Activated effector memory CD4-positive, alpha-beta T cell treated with Interleukin-2 at 50 U/mL for 16 hours (primary cell): ENCODE measurements at regions not wholly inside any gene's neighbourhood (a gene's known extent, or its start where the extent isn't known, plus 50 kb on each side); places are given as distances from the start of the nearest gene placed in this dataset.
"Not testable (repeated sequence)": the region's sequence is repeated elsewhere in the genome, so short reads cannot be mapped to it uniquely, and the experiment has no call there.

Source experiments
- DNase-seq: peaks from one replicate; pipeline ENCODE4 v3.0.0-alpha.2; 2020

GRCh38 chr3:101999177-101999779, 150.0 kb downstream of the NFKBIZ start:
- DNase-seq: no peak

GRCh38 chr3:102000620-102001209, 151.4 kb downstream of the NFKBIZ start:
- DNase-seq: no peak

GRCh38 chr3:102002056-102002455, 152.7 kb downstream of the NFKBIZ start:
- DNase-seq: no peak

DNA sequence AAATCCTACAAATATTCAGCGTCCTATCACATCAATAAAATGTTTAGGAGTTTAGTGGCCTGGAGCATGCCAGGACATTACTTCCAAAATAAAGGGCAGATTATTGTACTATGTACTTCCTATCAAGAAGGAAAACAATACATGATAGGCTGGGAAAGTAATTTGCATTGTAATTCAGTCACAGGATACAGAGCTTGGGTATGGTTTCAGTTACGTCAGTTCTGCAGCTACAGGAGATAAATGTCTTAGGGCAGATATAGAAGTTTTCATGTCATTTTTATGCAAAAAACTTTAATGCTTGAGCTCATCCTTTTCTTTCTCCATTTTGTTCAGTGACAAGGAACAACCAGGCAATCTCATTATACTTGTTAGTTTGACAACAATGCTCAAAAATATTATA, 155.2 kb downstream of the NFKBIZ start:
- DNase-seq: no peak

- DNase-seq: no peak
Observed at GRCh38 chr3:102005551-102005950, 156.2 kb downstream of the NFKBIZ start.

- no peak for DNase-seq
Observed at GRCh38 chr3:102006812-102007485, 157.6 kb downstream of the NFKBIZ start.

DNA sequence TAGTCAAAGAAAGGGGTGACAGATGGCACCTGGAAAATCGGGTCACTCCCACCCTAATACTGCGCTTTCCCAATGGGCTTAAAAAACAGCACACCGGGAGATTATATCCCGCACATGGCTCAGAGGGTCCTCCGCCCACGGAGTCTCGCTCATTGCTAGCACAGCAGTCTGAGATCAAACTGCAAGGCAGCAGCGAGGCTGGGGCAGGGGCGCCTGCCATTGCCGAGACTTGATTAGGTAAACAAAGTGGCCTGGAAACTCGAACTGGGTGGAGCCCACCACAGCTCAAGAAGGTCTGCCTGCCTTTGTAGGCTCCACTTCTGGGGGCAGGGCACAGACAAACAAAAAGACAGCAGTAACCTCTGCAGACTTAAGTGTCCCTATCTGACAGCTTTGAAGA, 159.1 kb downstream of the NFKBIZ start:
- DNase-seq: not testable (repeated sequence)

- DNase-seq: no peak
Observed at GRCh38 chr3:102016417-102016816, 167.1 kb downstream of the NFKBIZ start.

DNA sequence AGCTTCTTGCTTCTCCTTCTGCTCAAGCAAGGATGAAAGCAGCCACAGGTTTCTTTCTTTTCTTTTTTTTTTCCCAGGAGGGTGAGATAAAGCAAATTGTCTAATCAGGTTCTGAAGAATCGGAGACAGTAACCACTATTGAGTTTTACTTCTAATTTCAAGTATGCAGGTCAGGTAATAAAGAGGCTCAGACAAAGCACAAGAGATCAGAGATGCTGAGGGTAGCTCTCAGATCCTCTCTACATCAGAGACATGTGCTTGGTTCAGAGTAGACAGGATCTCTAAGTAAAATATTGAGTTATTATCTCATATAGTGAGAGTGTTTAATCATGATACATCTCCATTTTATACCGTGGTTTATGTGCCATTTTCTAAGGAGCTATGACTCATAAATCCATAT, 168.5 kb downstream of the NFKBIZ start:
- DNase-seq: no peak

- no peak for DNase-seq
Observed at GRCh38 chr3:102018551-102018950, 169.2 kb downstream of the NFKBIZ start.

GRCh38 chr3:102020735-102021134, 171.4 kb downstream of the NFKBIZ start:
- no peak for DNase-seq

DNA sequence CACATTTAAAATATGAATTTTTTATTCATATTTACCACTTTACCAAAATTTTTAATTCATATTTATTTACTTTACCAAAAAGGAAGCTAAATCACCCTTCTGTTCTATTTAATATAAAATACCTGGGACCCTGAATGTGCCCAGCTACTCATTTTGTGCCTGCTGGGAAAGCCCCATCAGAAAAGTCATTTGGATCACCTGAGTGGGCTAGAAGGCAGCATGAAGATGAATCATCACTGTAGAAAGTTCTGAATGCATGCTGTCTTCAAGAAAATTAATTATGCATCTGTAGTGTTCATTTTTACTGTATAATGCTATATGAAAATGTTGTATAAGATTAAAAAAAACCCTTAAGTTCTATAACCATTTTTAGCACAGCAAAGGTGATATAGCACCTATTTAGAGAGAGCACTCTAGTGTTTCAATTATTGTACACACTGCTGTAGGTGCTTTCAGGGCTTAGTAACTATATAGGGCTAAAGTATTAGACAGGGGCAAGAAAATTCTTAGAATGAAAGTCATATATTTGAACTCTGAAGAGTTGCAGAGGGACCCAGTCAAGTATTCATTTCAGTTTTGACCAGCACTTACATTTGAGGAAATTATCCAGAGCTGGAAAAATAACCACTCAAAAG, 175.1 kb downstream of the NFKBIZ start:
- DNase-seq: no peak

DNA sequence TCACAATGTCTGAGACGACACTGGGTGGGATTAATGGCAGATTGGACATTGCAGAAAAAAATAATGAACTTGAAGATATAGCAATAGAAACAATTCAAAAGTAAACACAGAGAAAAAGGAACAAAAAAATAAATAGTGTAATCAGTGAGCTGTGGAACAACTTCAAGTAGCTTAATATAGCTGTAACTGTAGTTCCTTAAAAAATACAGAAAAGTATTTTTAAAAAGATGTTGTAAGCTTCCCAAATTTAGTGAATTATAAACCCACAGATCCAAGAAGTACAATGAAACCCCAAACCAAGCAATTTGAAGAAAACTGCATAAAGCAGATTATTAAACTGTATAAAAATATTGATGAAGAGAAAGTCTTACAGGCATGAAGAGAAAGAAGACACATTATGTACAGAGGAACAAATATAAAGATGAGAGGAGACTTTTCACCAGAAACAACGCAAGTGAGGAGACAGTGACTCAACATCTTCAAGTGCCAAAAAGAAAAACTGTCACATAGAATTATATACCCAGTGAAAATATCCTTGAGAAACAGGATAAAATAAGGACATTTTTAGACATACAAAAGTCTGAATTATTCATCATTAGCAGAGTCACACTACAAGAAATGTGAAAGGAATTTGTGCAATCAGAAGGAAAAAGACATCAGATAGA, 176.4 kb downstream of the NFKBIZ start:
- no peak for DNase-seq

GRCh38 chr3:102026656-102027055, 177.3 kb downstream of the NFKBIZ start:
- no peak for DNase-seq

GRCh38 chr3:102030661-102031060, 181.3 kb downstream of the NFKBIZ start:
- DNase-seq: no peak

- DNase-seq: no peak
Observed at GRCh38 chr3:102031834-102032233, 182.5 kb downstream of the NFKBIZ start.

DNA sequence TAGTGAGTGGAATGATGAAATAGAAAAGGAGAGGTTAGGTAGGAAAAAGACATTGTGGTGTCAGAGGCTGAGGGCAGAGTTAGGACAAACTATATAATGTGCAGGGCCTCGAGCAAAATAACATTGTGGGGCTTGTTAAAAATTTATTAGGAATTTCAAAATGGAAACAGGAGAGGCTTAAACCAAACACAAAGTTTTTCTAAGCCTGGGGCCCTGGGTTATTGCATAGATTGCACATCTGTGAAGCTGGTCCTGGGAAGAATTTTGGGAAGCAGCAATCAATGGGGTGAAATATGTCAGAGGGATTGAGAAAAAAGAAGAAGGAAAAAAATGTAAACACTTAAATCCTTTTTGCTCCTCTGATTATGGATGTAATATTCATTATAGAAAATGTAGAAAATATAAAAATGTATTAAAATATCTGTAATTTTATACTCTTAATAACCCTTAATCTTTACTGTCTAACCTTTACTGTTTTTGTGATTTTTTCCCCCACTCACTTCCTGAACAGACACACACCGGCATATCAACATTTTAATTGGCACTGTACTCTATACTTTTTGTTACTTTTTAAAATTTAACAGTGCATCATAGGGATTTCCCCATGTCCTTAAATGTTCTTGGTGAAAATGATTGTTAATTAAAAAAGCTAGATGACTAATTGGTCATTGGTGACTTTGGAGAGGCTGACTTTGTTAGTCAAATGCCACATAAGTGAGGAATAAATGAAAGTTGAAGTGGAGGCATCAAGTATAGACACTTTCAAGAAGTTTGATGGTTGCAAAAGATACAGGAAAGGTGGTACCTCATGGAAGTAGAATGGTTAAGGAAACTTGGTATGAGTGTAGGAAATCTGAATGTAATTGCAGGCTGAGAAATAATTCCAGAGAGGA, 183.4 kb downstream of the NFKBIZ start:
- no peak for DNase-seq

GRCh38 chr3:102034639-102035451, 185.5 kb downstream of the NFKBIZ start:
- DNase-seq: no peak

- no peak for DNase-seq
Observed at GRCh38 chr3:102036017-102036416, 186.7 kb downstream of the NFKBIZ start.

DNA sequence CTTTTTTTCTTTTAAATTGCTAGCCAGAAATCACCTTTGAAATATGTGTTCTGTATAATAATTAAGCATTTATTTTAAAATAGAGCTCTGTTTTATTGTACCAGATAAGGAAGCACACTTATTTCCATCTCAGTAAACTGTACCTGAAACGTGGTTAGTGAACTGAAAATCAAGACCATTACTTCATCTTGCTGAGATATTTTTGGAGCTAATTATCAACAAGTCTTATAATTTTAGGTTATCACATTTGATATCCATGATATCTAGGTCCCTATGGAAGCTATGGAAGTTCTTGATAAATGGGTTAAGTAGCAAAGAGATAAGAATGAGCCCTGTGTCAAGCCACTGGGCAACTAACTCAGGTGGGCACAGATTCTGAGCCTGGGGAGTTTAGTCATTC, 187.2 kb downstream of the NFKBIZ start:
- DNase-seq: no peak

- DNase-seq: no peak
Observed at GRCh38 chr3:102037209-102037608, 187.9 kb downstream of the NFKBIZ start.

GRCh38 chr3:102037791-102038190, 188.5 kb downstream of the NFKBIZ start:
- no peak for DNase-seq
